Duodenal mucosa (tissue), 2 donors: ENCODE measurements at regions not wholly inside any gene's neighbourhood (a gene's known extent, or its start where the extent isn't known, plus 50 kb on each side); places are given as distances from the start of the nearest gene placed in this dataset.
"Not testable (repeated sequence)": the region's sequence is repeated elsewhere in the genome, so short reads cannot be mapped to it uniquely, and the experiment has no call there.

Experiments used
- H3K27ac ChIP-seq: one replicate; pipeline ENCODE4 v1.7.0; 2013; ENCODE audit warnings: low read depth, low read length
- H3K27me3 ChIP-seq, 2 donors: one replicate each; pipeline ENCODE4 v1.7.0; 2013; ENCODE audit warnings: low read length in 2 of 2, control low read depth in 1 of 2; ENCODE audit not compliant: insufficient read depth in 2 of 2, control insufficient read depth in 1 of 2
- H3K36me3 ChIP-seq, 2 donors: one replicate each; pipeline ENCODE4 v1.7.0; 2013; ENCODE audit warnings: low read length in 2 of 2, control low read depth in 1 of 2; ENCODE audit not compliant: insufficient read depth in 2 of 2, control insufficient read depth in 1 of 2
- H3K4me1 ChIP-seq, 2 donors: one replicate each; pipeline ENCODE4 v1.7.0; 2013; ENCODE audit warnings: low read length in 2 of 2, control low read depth in 1 of 2; ENCODE audit not compliant: insufficient read depth in 2 of 2, control insufficient read depth in 1 of 2
- H3K4me3 ChIP-seq, 2 donors: one replicate each; pipeline ENCODE4 v1.7.0; 2013; ENCODE audit warnings: low read length in 2 of 2, low read depth in 1 of 2
- H3K9ac ChIP-seq, 2 donors: one replicate each; pipeline ENCODE4 v1.7.0; 2013; ENCODE audit warnings: low read length in 2 of 2, low read depth in 1 of 2
- H3K9me3 ChIP-seq, 2 donors: one replicate each; pipeline ENCODE4 v1.7.0; 2013; ENCODE audit warnings: low read length in 2 of 2, control low read depth in 1 of 2; ENCODE audit not compliant: control insufficient read depth in 1 of 2

GRCh38 chr2:150125188-150125587, 362.3 kb downstream of the RND3 start:
- H3K9me3 ChIP-seq, result no peaks in the 10 kb centered on the region

GRCh38 chr2:150124739-150125138, 362.7 kb downstream of the RND3 start:
- Histone ChIP-seq H3K9me3 (no peaks in the 10 kb centered on the region), H3K27me3 (no peaks in the 10 kb centered on the region), H3K4me3 (no peak overlapping the region), H3K9ac (no peak overlapping the region), H3K36me3 (no peaks in the 10 kb centered on the region), H3K4me1 (no peaks in the 10 kb centered on the region), H3K27ac (no peak overlapping the region)

More at GRCh38 chr2:150125188-150125587, 362.3 kb downstream of the RND3 start:
- Histone ChIP-seq H3K27me3 (no peaks in the 10 kb centered on the region), H3K9ac (no peak overlapping the region), H3K4me1 (no peaks in the 10 kb centered on the region), H3K4me3 (no peak overlapping the region), H3K36me3 (no peaks in the 10 kb centered on the region), H3K27ac (no peak overlapping the region)

GRCh38 chr2:150122871-150123613, 364.4 kb downstream of the RND3 start:
- no peak overlapping the region for H3K9ac ChIP-seq

GRCh38 chr2:150122156-150122555, 365.3 kb downstream of the RND3 start:
- H3K27ac ChIP-seq, result no peak overlapping the region
- no peaks in the 10 kb centered on the region for H3K9me3 ChIP-seq
- H3K27me3 ChIP-seq, result no peaks in the 10 kb centered on the region
- H3K9ac ChIP-seq, result no peak overlapping the region
- H3K36me3 ChIP-seq, result no peaks in the 10 kb centered on the region
- H3K4me1 ChIP-seq, result no peaks in the 10 kb centered on the region
- no peak overlapping the region for H3K4me3 ChIP-seq

More at GRCh38 chr2:150122871-150123613, 364.4 kb downstream of the RND3 start:
- no peaks in the 10 kb centered on the region for H3K36me3 ChIP-seq
- no peaks in the 10 kb centered on the region for H3K4me1 ChIP-seq
- no peak overlapping the region for H3K27ac ChIP-seq
- H3K9me3 ChIP-seq, result no peaks in the 10 kb centered on the region
- no peak overlapping the region for H3K4me3 ChIP-seq
- H3K27me3 ChIP-seq, result no peaks in the 10 kb centered on the region

- Histone ChIP-seq H3K36me3 (no peaks in the 10 kb centered on the region), H3K4me1 (no peaks in the 10 kb centered on the region), H3K9me3 (no peaks in the 10 kb centered on the region), H3K27ac (no peak overlapping the region), H3K9ac (no peak overlapping the region), H3K27me3 (no peaks in the 10 kb centered on the region), H3K4me3 (no peak overlapping the region)
Observed at GRCh38 chr2:150120326-150120955, 367.0 kb downstream of the RND3 start.

- Histone ChIP-seq H3K9ac (no peak overlapping the region), H3K4me3 (no peak overlapping the region)
Observed at GRCh38 chr2:150119819-150120218, 367.6 kb downstream of the RND3 start.

GRCh38 chr2:150114089-150114488, 373.4 kb downstream of the RND3 start:
- not testable (repeated sequence) for H3K4me1 ChIP-seq, H3K36me3 ChIP-seq, H3K9me3 ChIP-seq, H3K9ac ChIP-seq, H3K4me3 ChIP-seq, H3K27ac ChIP-seq, H3K27me3 ChIP-seq

More at GRCh38 chr2:150119819-150120218, 367.6 kb downstream of the RND3 start:
- Histone ChIP-seq H3K27me3 (no peaks in the 10 kb centered on the region), H3K4me1 (no peaks in the 10 kb centered on the region), H3K36me3 (no peaks in the 10 kb centered on the region), H3K27ac (no peak overlapping the region), H3K9me3 (no peaks in the 10 kb centered on the region)

GRCh38 chr2:150110548-150110947, 376.9 kb downstream of the RND3 start:
- no peak overlapping the region for H3K9ac ChIP-seq
- H3K36me3 ChIP-seq, result no peaks in the 10 kb centered on the region
- H3K4me3 ChIP-seq, result no peak overlapping the region
- H3K27me3 ChIP-seq, result no peaks in the 10 kb centered on the region
- H3K9me3 ChIP-seq, result no peaks in the 10 kb centered on the region
- H3K4me1 ChIP-seq, result no peaks in the 10 kb centered on the region
- no peak overlapping the region for H3K27ac ChIP-seq

GRCh38 chr2:150109912-150110311, 377.6 kb downstream of the RND3 start:
- Histone ChIP-seq H3K4me1 (no peaks in the 10 kb centered on the region), H3K36me3 (no peaks in the 10 kb centered on the region), H3K4me3 (no peak overlapping the region), H3K27me3 (no peaks in the 10 kb centered on the region), H3K27ac (no peak overlapping the region), H3K9ac (no peak overlapping the region), H3K9me3 (no peaks in the 10 kb centered on the region)

GRCh38 chr2:150109028-150109427, 378.4 kb downstream of the RND3 start:
- Histone ChIP-seq H3K4me3 (no peak overlapping the region), H3K36me3 (no peaks in the 10 kb centered on the region), H3K4me1 (no peaks in the 10 kb centered on the region), H3K27ac (no peak overlapping the region), H3K9ac (no peak overlapping the region), H3K27me3 (no peaks in the 10 kb centered on the region), H3K9me3 (no peaks in the 10 kb centered on the region)
